ENCODE measurements at regions not wholly inside any gene's neighbourhood (a gene's known extent, or its start where the extent isn't known, plus 50 kb on each side); places are given as distances from the start of the nearest gene placed in this dataset.

GRCh38 chr6:63430985-63431519 lies 111.3 kb upstream of the LGSN start:
- intact Hi-C loops (cut with micrococcal nuclease), result no loop called here
- no peak for TF ChIP-seq CTCF (IDR thresholded peaks at IDR 0.05)
- ChIA-PET CTCF (no interaction called here), POLR2A (no interaction called here)
- H3K4me3 Mint-ChIP-seq, result no peak overlapping the region
- no peaks in the 10 kb centered on the region for H3K36me3 Mint-ChIP-seq (ENCODE audit: low read depth)
- no peaks in the 10 kb centered on the region for H3K9me3 Mint-ChIP-seq
- no peak for ATAC-seq (ENCODE audit: low read depth)
- H3K27ac Mint-ChIP-seq, result no peak overlapping the region
- no peaks in the 10 kb centered on the region for H3K4me1 Mint-ChIP-seq
- H3K27me3 Mint-ChIP-seq, result peaks cover 3% of the 10 kb centered on the region
- DNase-seq, result no peak

- H3K27ac Mint-ChIP-seq, result no peak overlapping the region
- ChIA-PET POLR2A (no interaction called here), CTCF (no interaction called here)
- H3K9me3 Mint-ChIP-seq, result no peaks in the 10 kb centered on the region
- H3K4me3 Mint-ChIP-seq, result no peak overlapping the region
- no peaks in the 10 kb centered on the region for H3K36me3 Mint-ChIP-seq (ENCODE audit: low read depth)
- no peak for TF ChIP-seq CTCF (IDR thresholded peaks at IDR 0.05)
- ATAC-seq (ENCODE audit: low read depth) (no peak), DNase-seq (no peak)
- intact Hi-C loops (cut with micrococcal nuclease), result no loop called here
- peaks cover 5% of the 10 kb centered on the region for H3K27me3 Mint-ChIP-seq
- no peaks in the 10 kb centered on the region for H3K4me1 Mint-ChIP-seq
These were observed 115.2 kb upstream of the LGSN start for GRCh38 chr6:63434943-63435342.

- no peak for ATAC-seq (ENCODE audit: low read depth)
- POLR2A ChIA-PET, result no interaction called here
- TF ChIP-seq CTCF (IDR thresholded peaks at IDR 0.05), result no peak
- Mint-ChIP-seq H3K4me3 (no peak overlapping the region), H3K4me1 (no peaks in the 10 kb centered on the region), H3K27ac (no peak overlapping the region), H3K9me3 (no peaks in the 10 kb centered on the region), H3K27me3 (peaks cover 5% of the 10 kb centered on the region), H3K36me3 (ENCODE audit: low read depth) (no peaks in the 10 kb centered on the region)
- intact Hi-C loops (cut with micrococcal nuclease), result no loop called here
- CTCF ChIA-PET, result no interaction called here
- no peak for DNase-seq
These were observed 116.6 kb upstream of the LGSN start for GRCh38 chr6:63436356-63436755.

- ATAC-seq (ENCODE audit: low read depth) (no peak), DNase-seq (no peak)
- CTCF ChIA-PET, result no interaction called here
- H3K27me3 Mint-ChIP-seq, result peaks cover 5% of the 10 kb centered on the region
- H3K9me3 Mint-ChIP-seq, result peaks cover 2% of the 10 kb centered on the region
- POLR2A ChIA-PET, result no interaction called here
- no peak overlapping the region for H3K4me3 Mint-ChIP-seq
- H3K27ac Mint-ChIP-seq, result no peak overlapping the region
- no peaks in the 10 kb centered on the region for H3K36me3 Mint-ChIP-seq (ENCODE audit: low read depth)
- no peaks in the 10 kb centered on the region for H3K4me1 Mint-ChIP-seq
- intact Hi-C loops (cut with micrococcal nuclease), result no loop called here
- TF ChIP-seq CTCF (IDR thresholded peaks at IDR 0.05), result no peak
These were observed 117.3 kb upstream of the LGSN start for GRCh38 chr6:63437058-63437457.

- Mint-ChIP-seq H3K27me3 (peaks cover 2% of the 10 kb centered on the region), H3K4me3 (no peak overlapping the region), H3K9me3 (peaks cover 6% of the 10 kb centered on the region), H3K36me3 (ENCODE audit: low read depth) (no peaks in the 10 kb centered on the region), H3K27ac (no peak overlapping the region), H3K4me1 (no peaks in the 10 kb centered on the region)
- ATAC-seq (ENCODE audit: low read depth) (no peak), DNase-seq (no peak)
- ChIA-PET CTCF (no interaction called here), POLR2A (no interaction called here)
- no peak for TF ChIP-seq CTCF (IDR thresholded peaks at IDR 0.05)
- intact Hi-C loops (cut with micrococcal nuclease), result no loop called here
These were observed 120.3 kb upstream of the LGSN start for GRCh38 chr6:63440057-63440456.
